Body of pancreas (tissue), 4 donors: ENCODE measurements at regions not wholly inside any gene's neighbourhood (a gene's known extent, or its start where the extent isn't known, plus 50 kb on each side); places are given as distances from the start of the nearest gene placed in this dataset.
"Not testable (repeated sequence)": the region's sequence is repeated elsewhere in the genome, so short reads cannot be mapped to it uniquely, and the experiment has no call there.

Experiments
- ATAC-seq: fragments of 150-250 bp; one replicate; pipeline ENCODE4 v1.9.1; 2016
- DNase-seq, 4 donors: peaks; one replicate each; pipeline ENCODE4 v3.0.0-alpha.2; 2019
- H3K27ac ChIP-seq, 4 donors: fragments of 200-600 bp; sonication (generic); 1 replicate in 3 of 4; 2 replicates in 1 of 4; pipeline versions ENCODE4 v1.5.1 to v1.6.1; 2016 to 2019; ENCODE audit warnings: mild to moderate bottlenecking in 1 of 4, mixed read lengths in 1 of 4, moderate library complexity in 1 of 4
- H3K27me3 ChIP-seq, 2 donors: fragments of 200-600 bp; sonication (generic); one replicate each; pipeline ENCODE4 v1.6.0; 2016; ENCODE audit warnings: mild to moderate bottlenecking in 1 of 2
- H3K36me3 ChIP-seq, 2 donors: fragments of 200-600 bp; sonication (generic); replicated peaks in 1 of 2; 2 replicates each; pipeline ENCODE4 v1.5.1; 2016; ENCODE audit warnings: low read depth in 2 of 2; ENCODE audit not compliant: insufficient read depth in 1 of 2
- H3K4me1 ChIP-seq: fragments of 200-600 bp; sonication (generic); one replicate; pipeline ENCODE4 v1.6.0; 2016
- H3K4me3 ChIP-seq, 2 donors: fragments of 200-600 bp; sonication (generic); 1 replicate in 1 of 2; 2 replicates in 1 of 2; pipeline ENCODE4 v1.5.1; 2016 to 2019
- H3K9me3 ChIP-seq, 3 donors: fragments of 200-600 bp; sonication (generic); 1 replicate in 2 of 3; 2 replicates in 1 of 3; pipeline ENCODE4 v1.5.1; 2016
- POLR2A ChIP-seq, 3 donors: fragments of 450-650 bp; IDR thresholded peaks; one replicate each; pipeline ENCODE4 v1.6.1; 2016; ENCODE audit warnings: antibody characterized with exemption in 3 of 3, mild to moderate bottlenecking in 2 of 3
- WGBS, 2 donors: methylation state at CpG; one replicate each; pipeline ENCODE4 v1.1.5; 2017; 5-methylcytosine and 5-hydroxymethylcytosine counted together
- intact Hi-C: fragments of 100-400 bp; cut with DNase I; formaldehyde crosslinking; loops from one replicate; pipeline ENCODE4 v1.15.1; 2023
- TF ChIP-seq, protein P1 (sequence below), 7 experiments: fragments of 450-650 bp in 4 of 7; fragments of 200-600 bp in 3 of 7; sonication (generic) in 3 of 7; IDR thresholded peaks; one replicate each; pipeline ENCODE4 v1.5.1; 2016 to 2019; ENCODE audit warnings: antibody characterized with exemption in 7 of 7

GRCh38 chr15:77889828-77890725 lies 187.4 kb downstream of the TBC1D2B start:
- DNase-seq, intact Hi-C loops, H3K36me3 ChIP-seq, H3K4me3 ChIP-seq, ATAC-seq, H3K4me1 ChIP-seq, H3K27me3 ChIP-seq, H3K27ac ChIP-seq, H3K9me3 ChIP-seq: not testable (repeated sequence)
- WGBS, 2 donors, result 74 to 78% methylated on average over 12 to 15 of the region's 15 CpGs

- no peak overlapping the region for H3K27ac ChIP-seq
- H3K4me3 ChIP-seq, result no peak overlapping the region
- intact Hi-C loops, result no loop called here
- no peak for ATAC-seq
- no peaks in the 10 kb centered on the region for H3K27me3 ChIP-seq
- no peaks in the 10 kb centered on the region for H3K36me3 ChIP-seq
- H3K4me1 ChIP-seq, result no peaks in the 10 kb centered on the region
- DNase-seq, result no peak
- 82 to 83% methylated on average over 16 to 17 of the region's 17 CpGs for WGBS, 2 donors
- TF ChIP-seq POLR2A (IDR thresholded peaks at IDR 0.05), result no peak
- no peaks in the 10 kb centered on the region for H3K9me3 ChIP-seq
Observed at GRCh38 chr15:77889009-77889806, 188.3 kb downstream of the TBC1D2B start.

DNA sequence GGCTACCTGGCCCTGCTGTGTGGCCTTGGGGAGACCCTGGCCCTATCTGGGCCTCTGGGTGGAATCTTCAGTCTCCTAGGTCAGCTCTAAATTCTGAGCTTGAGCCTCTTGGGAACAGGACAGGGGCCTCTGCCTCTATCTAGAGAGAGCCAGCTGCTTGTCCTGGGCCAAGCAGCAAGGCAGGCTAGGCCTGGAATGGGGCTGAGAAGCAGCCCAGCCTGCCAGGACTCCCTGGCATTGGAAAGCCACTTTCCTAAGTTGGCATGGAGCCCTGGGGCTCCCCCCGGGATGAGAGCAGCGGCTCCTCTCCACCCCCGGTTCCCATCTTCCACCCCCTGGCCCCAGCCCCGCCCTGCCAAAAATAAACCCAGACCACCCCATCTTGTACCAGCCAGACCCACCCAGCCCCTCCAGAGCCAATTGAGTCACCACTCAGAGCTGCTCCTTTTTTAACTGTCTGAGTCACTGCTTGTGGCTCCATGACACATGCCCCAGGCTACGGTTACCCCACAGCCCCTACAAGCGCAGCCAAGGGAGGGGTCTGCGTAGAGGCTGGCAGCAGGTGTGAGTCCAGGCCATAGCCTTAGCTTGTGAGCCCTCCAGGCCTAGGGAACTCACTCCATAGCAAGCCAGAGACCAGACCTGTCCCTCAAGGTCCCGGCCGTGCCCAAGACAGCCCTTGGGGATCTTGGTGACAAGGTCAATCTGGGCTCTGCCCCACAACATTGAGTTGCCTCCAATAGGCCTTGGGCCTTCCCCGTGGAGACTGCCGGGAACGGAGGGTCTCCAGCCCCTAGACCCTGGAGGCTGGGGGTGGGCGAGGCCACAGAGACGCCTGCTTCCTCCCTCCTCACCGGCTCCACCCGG lies 189.7 kb downstream of the TBC1D2B start:
- H3K9me3 ChIP-seq, H3K36me3 ChIP-seq, H3K4me3 ChIP-seq, ATAC-seq, H3K27ac ChIP-seq, H3K27me3 ChIP-seq, DNase-seq, intact Hi-C loops, H3K4me1 ChIP-seq: not testable (repeated sequence)
- WGBS, 2 donors, result 83% methylated on average over 4 of the region's 16 CpGs; no CpG with 5 or more reads in 1 of the 2 donors

- intact Hi-C loops, result no loop called here
- Histone ChIP-seq H3K4me3 (no peak overlapping the region), H3K27me3 (no peaks in the 10 kb centered on the region), H3K27ac (no peak overlapping the region), H3K9me3 (no peaks in the 10 kb centered on the region), H3K4me1 (no peaks in the 10 kb centered on the region), H3K36me3 (no peaks in the 10 kb centered on the region)
- no peak for TF ChIP-seq POLR2A (IDR thresholded peaks at IDR 0.05)
- TF ChIP-seq, protein P1, sequence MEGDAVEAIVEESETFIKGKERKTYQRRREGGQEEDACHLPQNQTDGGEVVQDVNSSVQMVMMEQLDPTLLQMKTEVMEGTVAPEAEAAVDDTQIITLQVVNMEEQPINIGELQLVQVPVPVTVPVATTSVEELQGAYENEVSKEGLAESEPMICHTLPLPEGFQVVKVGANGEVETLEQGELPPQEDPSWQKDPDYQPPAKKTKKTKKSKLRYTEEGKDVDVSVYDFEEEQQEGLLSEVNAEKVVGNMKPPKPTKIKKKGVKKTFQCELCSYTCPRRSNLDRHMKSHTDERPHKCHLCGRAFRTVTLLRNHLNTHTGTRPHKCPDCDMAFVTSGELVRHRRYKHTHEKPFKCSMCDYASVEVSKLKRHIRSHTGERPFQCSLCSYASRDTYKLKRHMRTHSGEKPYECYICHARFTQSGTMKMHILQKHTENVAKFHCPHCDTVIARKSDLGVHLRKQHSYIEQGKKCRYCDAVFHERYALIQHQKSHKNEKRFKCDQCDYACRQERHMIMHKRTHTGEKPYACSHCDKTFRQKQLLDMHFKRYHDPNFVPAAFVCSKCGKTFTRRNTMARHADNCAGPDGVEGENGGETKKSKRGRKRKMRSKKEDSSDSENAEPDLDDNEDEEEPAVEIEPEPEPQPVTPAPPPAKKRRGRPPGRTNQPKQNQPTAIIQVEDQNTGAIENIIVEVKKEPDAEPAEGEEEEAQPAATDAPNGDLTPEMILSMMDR (IDR thresholded peaks at IDR 0.05), result no peak
- 91 to 95% methylated on average over 7 to 11 of the region's 11 CpGs for WGBS, 2 donors
- no peak for DNase-seq
- no peak for ATAC-seq
Observed at GRCh38 chr15:77886805-77887448, 190.6 kb downstream of the TBC1D2B start.

GRCh38 chr15:77885877-77886500 lies 191.5 kb downstream of the TBC1D2B start:
- H3K27me3 ChIP-seq, H3K4me1 ChIP-seq, H3K36me3 ChIP-seq, DNase-seq, ATAC-seq, H3K27ac ChIP-seq, H3K9me3 ChIP-seq, intact Hi-C loops, H3K4me3 ChIP-seq: not testable (repeated sequence)
- 93 to 95% methylated on average over 17 of the region's 17 CpGs for WGBS, 2 donors

DNA sequence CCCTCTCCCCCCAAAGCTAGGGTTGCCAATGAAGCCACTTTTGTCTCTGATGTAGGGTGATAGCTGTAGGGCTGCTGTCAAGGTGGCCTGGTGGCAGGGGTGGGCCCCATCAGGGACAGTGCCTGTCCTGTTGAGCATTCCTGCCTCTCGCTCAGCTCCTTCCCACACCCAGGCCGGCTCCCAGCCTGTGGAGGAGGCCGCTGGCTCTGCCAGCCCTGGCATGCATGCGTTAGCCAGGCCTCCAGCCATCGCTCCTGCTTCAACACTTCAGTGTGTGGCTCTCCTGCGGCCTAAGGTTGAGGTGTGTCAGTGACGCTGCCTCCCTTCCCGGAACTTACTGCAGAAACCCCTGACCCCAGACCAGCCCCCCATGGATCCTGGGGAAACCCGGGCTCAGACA lies 194.5 kb downstream of the TBC1D2B start:
- H3K27me3 ChIP-seq, H3K4me1 ChIP-seq, ATAC-seq, H3K36me3 ChIP-seq, H3K27ac ChIP-seq, DNase-seq, H3K4me3 ChIP-seq, H3K9me3 ChIP-seq, intact Hi-C loops: not testable (repeated sequence)
- WGBS, 2 donors, result no CpG with 5 or more reads among the region's 9 CpGs
